Stimulated activated CD8-positive, alpha-beta memory T cell treated with anti-CD3 and anti-CD28 coated beads, Interleukin-15, amount 100 ng/mL, for 48 hours (primary cell): ENCODE measurements at regions not wholly inside any gene's neighbourhood (a gene's known extent, or its start where the extent isn't known, plus 50 kb on each side); places are given as distances from the start of the nearest gene placed in this dataset.
"Not testable (repeated sequence)": the region's sequence is repeated elsewhere in the genome, so short reads cannot be mapped to it uniquely, and the experiment has no call there.

Experiments
- DNase-seq, 2 donors: peaks; one replicate each; pipeline ENCODE4 v3.0.0-alpha.2; 2020; ENCODE audit warnings: low read depth in 2 of 2

GRCh38 chr21:20741445-20741844, 256.8 kb upstream of the NCAM2 start:
- DNase-seq = no peak

GRCh38 chr21:20760221-20760620, 238.0 kb upstream of the NCAM2 start:
- DNase-seq = no peak

GRCh38 chr21:20774737-20775136, 223.5 kb upstream of the NCAM2 start:
- DNase-seq = no peak

- DNase-seq = no peak
Observed at GRCh38 chr21:20779321-20779720, 218.9 kb upstream of the NCAM2 start.

- DNase-seq = no peak
Observed at GRCh38 chr21:20783611-20784010, 214.6 kb upstream of the NCAM2 start.

- no peak for DNase-seq
Observed at GRCh38 chr21:20789729-20790500, 208.3 kb upstream of the NCAM2 start.

- DNase-seq = no peak
Observed at GRCh38 chr21:20800106-20800505, 198.1 kb upstream of the NCAM2 start.

GRCh38 chr21:20802201-20802600, 196.0 kb upstream of the NCAM2 start:
- no peak for DNase-seq

- DNase-seq = no peak
Observed at GRCh38 chr21:20802631-20803260, 195.5 kb upstream of the NCAM2 start.

GRCh38 chr21:20811702-20812101, 186.5 kb upstream of the NCAM2 start:
- DNase-seq = no peak

- DNase-seq = no peak
Observed at GRCh38 chr21:20814090-20814489, 184.1 kb upstream of the NCAM2 start.

GRCh38 chr21:20822666-20823065, 175.5 kb upstream of the NCAM2 start:
- no peak for DNase-seq

GRCh38 chr21:20852866-20853265, 145.3 kb upstream of the NCAM2 start:
- no peak for DNase-seq

GRCh38 chr21:20856926-20857325, 141.3 kb upstream of the NCAM2 start:
- no peak for DNase-seq

- DNase-seq = no peak
Observed at GRCh38 chr21:20874202-20874601, 124.0 kb upstream of the NCAM2 start.

GRCh38 chr21:20875742-20876141, 122.5 kb upstream of the NCAM2 start:
- DNase-seq = no peak

GRCh38 chr21:20877976-20878375, 120.2 kb upstream of the NCAM2 start:
- no peak for DNase-seq

GRCh38 chr21:20882462-20883407, 115.5 kb upstream of the NCAM2 start:
- DNase-seq = no peak

GRCh38 chr21:20883408-20883800, 114.8 kb upstream of the NCAM2 start:
- no peak for DNase-seq

- DNase-seq = no peak
Observed at GRCh38 chr21:20902511-20902910, 95.7 kb upstream of the NCAM2 start.

GRCh38 chr21:20902998-20903397, 95.2 kb upstream of the NCAM2 start:
- no peak for DNase-seq

GRCh38 chr21:20927555-20927954, 70.7 kb upstream of the NCAM2 start:
- DNase-seq = not testable (repeated sequence)
